ENCODE measurements at regions not wholly inside any gene's neighbourhood (a gene's known extent, or its start where the extent isn't known, plus 50 kb on each side); places are given as distances from the start of the nearest gene placed in this dataset.
"Not testable (repeated sequence)": the region's sequence is repeated elsewhere in the genome, so short reads cannot be mapped to it uniquely, and the experiment has no call there.

DNA sequence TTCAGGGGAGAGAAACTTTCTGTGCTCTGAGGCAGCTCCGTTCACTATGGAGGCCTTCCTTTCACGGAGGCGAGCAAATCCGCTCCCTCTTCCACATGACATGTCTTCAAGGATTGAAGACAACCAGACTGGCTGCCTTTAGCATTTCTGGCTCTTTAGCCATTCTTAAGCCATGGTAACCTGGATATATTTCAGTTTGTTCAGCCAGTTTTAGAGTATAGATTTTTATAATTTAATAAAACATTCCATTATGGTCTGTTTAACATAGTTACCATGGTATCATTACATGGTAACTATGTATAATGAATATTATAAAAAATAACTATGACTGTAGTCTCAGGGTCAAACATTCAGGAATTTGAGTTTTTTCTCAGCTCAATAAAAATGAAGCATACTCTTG lies 54.2 kb upstream of the NFIA start:
- no peak for DNase-seq

GRCh38 chr1:61018068-61018467 lies 64.3 kb upstream of the NFIA start:
- DNase-seq = not testable (repeated sequence)

DNA sequence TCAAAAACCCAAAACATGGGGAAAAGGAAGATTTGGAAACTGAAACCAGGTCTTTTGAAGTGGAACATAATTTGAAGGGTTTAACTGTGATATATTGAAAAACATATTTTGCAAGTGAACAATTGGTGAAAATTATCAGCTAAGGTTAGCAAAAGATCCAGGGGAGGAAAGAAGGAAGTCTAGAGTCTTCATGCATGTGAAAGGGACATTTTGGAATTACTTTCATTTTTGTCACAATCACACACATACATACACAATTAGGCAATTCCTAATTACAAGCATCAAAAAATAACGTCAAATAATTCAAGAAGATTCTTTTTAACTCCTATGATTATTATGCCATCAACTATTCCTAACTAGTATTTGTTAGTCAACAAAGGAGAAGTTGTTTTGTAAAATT lies 64.7 kb upstream of the NFIA start:
- DNase-seq = no peak

- no peak for DNase-seq
Observed at GRCh38 chr1:61013946-61014667, 68.3 kb upstream of the NFIA start.

- DNase-seq = no peak
Observed at GRCh38 chr1:61013189-61013945, 69.0 kb upstream of the NFIA start.

DNA sequence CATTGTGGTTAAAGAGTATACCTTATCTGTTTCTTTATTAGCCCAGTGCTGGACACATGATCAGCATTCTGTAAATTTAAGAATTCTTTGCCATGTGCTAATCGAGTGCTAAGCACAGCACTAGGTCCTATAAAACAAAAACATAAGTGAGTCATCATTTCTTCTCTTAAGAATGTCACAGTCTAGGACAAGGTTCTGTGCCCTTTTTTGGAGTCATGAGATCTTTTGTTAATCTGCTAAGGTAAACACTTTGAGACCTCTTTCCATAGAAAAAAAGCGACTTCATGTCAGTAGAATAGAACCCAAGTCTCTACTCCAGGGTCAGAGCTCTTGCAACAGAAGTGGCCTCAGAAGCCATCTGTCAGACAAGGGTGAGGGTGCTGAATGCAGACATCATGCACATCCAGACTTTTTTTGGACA lies 70.0 kb upstream of the NFIA start:
- no peak for DNase-seq

DNA sequence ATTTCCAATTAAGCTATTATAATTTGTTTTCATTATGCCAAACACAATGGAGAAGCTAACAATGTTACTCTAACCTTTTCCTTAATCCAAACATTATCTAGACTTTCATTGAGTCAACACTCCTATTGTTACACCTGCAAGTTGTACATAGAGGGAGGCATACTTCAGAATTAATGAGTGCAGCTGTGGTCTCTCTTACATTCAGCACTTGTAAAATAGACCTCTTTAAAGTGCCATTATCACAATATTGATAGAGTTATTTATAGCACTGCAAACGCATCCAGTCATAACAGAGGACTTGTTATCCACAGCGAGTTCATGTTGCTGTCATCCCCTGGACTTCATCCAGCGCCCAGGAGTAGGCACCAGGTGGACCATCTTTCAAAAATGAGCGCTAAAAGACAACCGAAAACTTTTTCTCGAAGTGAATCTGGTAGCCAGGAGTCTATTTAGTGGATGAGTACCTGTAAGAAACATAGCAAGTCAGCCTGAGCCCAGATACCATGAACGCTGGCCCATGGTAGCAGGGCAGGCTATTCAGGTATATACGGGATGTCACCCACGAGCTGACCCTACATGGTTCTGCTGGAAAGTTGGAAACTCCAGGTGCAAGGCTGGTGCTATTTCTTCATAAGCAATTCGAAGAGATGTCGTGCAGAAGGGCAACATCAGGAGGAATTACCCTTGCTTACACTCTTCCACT lies 70.6 kb upstream of the NFIA start:
- no peak for DNase-seq

DNA sequence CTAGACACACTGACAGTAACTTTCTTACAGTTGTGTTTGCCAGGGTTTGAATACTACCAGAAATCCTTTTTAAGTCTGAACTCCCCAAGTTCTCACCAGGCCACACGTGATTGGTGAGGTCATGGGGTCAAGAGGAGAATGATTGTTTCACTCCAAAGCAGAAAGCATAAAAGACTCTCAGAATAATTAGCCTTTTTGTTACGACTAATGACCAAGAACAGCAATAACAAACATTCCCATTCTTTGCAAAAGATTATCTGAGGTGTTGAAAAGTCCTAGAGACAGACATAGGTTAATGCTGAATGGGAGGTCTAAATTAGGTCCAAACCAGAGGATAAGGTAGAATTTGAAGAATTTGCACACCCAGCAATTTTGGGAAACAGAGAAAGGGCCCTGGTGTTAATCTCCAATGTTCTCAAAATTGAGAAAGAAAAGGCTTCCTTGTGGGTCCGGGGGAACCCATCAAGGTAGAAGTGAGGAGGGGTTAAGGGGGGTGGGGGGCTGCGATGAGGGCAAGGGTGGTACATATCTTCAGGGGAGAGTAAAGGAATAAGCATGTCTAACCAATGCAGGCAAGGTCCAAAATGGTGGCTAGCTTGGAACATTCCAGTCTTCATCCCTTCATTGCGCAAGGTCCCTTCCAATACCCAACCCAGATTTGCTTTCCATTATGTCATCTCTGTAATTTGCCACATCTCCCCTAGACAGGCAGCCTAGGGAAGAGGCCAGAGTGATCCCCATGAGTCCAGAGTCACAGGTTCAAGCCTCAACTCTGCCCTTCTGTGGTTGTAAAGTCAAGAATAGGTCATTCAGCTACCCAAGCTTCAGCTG lies 74.6 kb upstream of the NFIA start:
- DNase-seq = no peak

- no peak for DNase-seq
Observed at GRCh38 chr1:61005614-61006580, 76.5 kb upstream of the NFIA start.

GRCh38 chr1:61004262-61005003 lies 77.9 kb upstream of the NFIA start:
- no peak for DNase-seq

- DNase-seq = no peak
Observed at GRCh38 chr1:61000327-61000726, 82.0 kb upstream of the NFIA start.

DNA sequence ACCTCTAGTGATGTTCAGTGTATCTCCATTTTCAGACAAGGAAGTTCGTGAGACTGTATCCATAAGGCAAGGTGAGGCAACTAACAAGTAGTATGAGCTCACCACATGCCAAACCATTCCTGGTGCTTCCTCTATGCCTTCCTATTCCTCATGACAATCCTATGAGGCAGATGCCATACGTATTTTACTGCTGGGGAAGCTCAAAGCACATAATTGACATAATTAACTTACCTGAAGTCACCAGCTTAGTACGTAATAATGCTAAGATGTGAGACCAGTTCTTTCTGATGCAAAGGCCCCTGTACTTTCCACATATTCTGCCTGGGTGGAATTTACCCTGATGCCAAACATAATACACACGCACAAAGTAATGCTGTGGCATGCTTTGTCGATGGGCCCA lies 83.6 kb upstream of the NFIA start:
- DNase-seq = no peak

GRCh38 chr1:60994828-60995492 lies 87.4 kb upstream of the NFIA start:
- no peak for DNase-seq

- DNase-seq = no peak
Observed at GRCh38 chr1:60994369-60994768, 88.0 kb upstream of the NFIA start.

DNA sequence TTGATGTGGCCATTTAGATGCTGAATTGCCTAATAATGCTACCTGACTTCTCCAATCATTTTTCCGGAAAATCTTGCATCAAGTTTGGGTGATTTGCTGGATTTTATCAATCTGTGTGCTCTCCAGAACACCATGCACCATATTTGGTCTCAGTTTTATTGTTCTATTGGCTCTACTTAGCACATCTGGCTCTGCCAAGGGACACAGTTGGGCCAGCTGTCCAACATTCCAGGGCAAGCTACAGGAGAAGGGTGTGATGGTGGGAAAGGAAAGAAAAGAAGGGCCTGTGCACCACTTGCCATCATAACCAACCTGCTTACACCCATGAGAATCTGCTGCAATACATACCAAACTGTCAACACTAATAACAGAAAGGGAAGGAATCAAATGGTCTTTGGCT lies 90.2 kb upstream of the NFIA start:
- DNase-seq = no peak

GRCh38 chr1:60990714-60991090 lies 91.7 kb upstream of the NFIA start:
- DNase-seq = no peak

GRCh38 chr1:60989749-60990713 lies 92.3 kb upstream of the NFIA start:
- no peak for DNase-seq

- no peak for DNase-seq
Observed at GRCh38 chr1:60988891-60989290, 93.5 kb upstream of the NFIA start.

DNA sequence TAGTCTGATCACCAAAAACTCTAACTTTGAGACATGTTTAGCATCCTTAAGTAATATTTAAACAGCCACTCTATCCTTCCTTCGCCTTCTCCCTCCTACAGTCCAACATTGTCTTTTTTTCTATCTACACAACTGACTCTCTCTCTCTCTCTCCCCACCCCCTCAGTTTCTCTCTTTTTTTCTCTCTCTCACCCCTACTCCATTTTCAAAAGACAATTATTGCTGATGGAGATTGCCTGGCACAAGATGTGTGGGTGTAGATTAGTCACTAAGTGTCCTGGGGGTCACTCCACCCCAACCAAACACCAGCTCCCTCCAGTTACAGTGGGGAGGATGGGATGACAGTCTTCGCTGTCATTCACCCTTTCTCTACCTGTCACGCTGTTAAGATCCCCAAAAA lies 94.5 kb upstream of the NFIA start:
- DNase-seq = no peak
